Testis (tissue), 2 donors: ENCODE measurements at regions not wholly inside any gene's neighbourhood (a gene's known extent, or its start where the extent isn't known, plus 50 kb on each side); places are given as distances from the start of the nearest gene placed in this dataset.

Source experiments
- POLR2A ChIP-seq: fragments of 450-650 bp; IDR thresholded peaks from one replicate; pipeline ENCODE4 v1.6.1; 2017; ENCODE audit warnings: antibody characterized with exemption, mild to moderate bottlenecking, moderate library complexity
- TF ChIP-seq, protein P1 (sequence below), 3 experiments: fragments of 450-650 bp in 2 of 3; fragments of 200-600 bp in 1 of 3; sonication (generic) in 1 of 3; IDR thresholded peaks; one replicate each; pipeline ENCODE4 v1.5.1; 2016 to 2019; ENCODE audit warnings: antibody characterized with exemption in 3 of 3, mild to moderate bottlenecking in 2 of 3, moderate library complexity in 1 of 3

DNA sequence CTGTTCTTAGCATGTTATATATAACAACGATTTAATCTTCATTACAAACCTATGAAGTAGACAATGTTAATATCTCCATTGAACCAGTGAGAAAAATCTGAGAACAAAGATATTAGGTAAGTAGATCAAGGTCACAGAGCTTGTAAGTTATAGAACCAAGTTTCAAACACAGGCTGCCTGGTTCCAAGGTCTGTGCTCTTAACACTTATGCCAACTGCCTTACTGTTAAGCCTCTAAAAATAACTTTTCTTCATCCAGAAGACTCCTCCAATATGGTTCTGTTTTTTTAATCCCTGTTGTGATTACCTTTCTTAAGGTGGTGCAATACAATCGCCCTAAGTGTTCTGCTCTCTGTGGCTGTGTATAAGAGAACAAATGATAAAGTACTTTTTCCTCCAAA is 282.0 kb upstream of the GRID2 start:
- TF ChIP-seq, protein P1, sequence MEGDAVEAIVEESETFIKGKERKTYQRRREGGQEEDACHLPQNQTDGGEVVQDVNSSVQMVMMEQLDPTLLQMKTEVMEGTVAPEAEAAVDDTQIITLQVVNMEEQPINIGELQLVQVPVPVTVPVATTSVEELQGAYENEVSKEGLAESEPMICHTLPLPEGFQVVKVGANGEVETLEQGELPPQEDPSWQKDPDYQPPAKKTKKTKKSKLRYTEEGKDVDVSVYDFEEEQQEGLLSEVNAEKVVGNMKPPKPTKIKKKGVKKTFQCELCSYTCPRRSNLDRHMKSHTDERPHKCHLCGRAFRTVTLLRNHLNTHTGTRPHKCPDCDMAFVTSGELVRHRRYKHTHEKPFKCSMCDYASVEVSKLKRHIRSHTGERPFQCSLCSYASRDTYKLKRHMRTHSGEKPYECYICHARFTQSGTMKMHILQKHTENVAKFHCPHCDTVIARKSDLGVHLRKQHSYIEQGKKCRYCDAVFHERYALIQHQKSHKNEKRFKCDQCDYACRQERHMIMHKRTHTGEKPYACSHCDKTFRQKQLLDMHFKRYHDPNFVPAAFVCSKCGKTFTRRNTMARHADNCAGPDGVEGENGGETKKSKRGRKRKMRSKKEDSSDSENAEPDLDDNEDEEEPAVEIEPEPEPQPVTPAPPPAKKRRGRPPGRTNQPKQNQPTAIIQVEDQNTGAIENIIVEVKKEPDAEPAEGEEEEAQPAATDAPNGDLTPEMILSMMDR (IDR thresholded peaks at IDR 0.05): no peak
- no peak for TF ChIP-seq POLR2A
